K562 (cell line): ENCODE measurements at regions not wholly inside any gene's neighbourhood (a gene's known extent, or its start where the extent isn't known, plus 50 kb on each side); places are given as distances from the start of the nearest gene placed in this dataset.

Experiments
- ATAC-seq: fragments of 200-7000 bp; cut with Tn5 transposase; 3 replicates; pipeline ENCODE4 v1.9.1; 2020; ENCODE audit warnings: moderate library complexity
- BruUV-seq: library from RNA; stranded (reverse); fragments of 400-500 nt; replicated peaks from 2 replicates; lab custom pipeline; 2021; lab: Mats Ljungman, UMichigan
- CTCF ChIA-PET: fragments of 300-600 bp; formaldehyde crosslinking; extraction: SDS; loops from one replicate; lab custom pipeline; 2021; ENCODE audit warnings: low intra/inter-chr PET ratio; lab: Yijun Ruan, JAX
- POLR2A ChIA-PET: fragments of 300-600, 350-650 bp; sonication (Branson Sonifier 250); formaldehyde crosslinking; extraction: SDS; loops from one replicate; lab custom pipeline; 2021; ENCODE audit warnings: antibody characterized with exemption, inconsistent platforms; lab: Yijun Ruan, JAX
- DNase-seq, 4 experiments: peaks; one replicate each; pipeline versions ENCODE4 v3.0.0 to v3.0.0-alpha.2; 2011 to 2018; ENCODE audit warnings: low spot score in 3 of 4, mixed read lengths in 3 of 4; ENCODE audit errors: extremely low read depth in 1 of 4
- FAIRE-seq: peaks from 2 replicates; lab custom pipeline; 2011; peaks lifted over from hg19 to GRCh38; lab: Jason Lieb, UNC
- H2AFZ ChIP-seq: 2 replicates; pipeline ENCODE4 v1.6.0; 2011; ENCODE audit warnings: low read depth, low read length, control low read depth, inconsistent platforms
- H3K27ac ChIP-seq: fragments of 200-600 bp; 3 replicates; pipeline ENCODE4 v1.8.0; 2011; ENCODE audit warnings: low read depth, mild to moderate bottlenecking, control low read depth, inconsistent platforms, low read length, moderate library complexity, mixed read lengths; ENCODE audit errors: extremely low read depth
- H3K27me3 ChIP-seq, 2 experiments: fragments of 300-600 bp in 1 of 2; 2 replicates in 1 of 2; 3 replicates in 1 of 2; pipeline versions ENCODE4 v1.6.0 to v1.8.0; 2011; ENCODE audit warnings: inconsistent platforms in 2 of 2, low read length in 2 of 2, mild to moderate bottlenecking in 1 of 2, mixed read lengths in 1 of 2, moderate library complexity in 1 of 2; ENCODE audit not compliant: control insufficient read depth in 2 of 2, insufficient read depth in 2 of 2
- H3K36me3 ChIP-seq: fragments of 300-600 bp; 3 replicates; pipeline ENCODE4 v1.8.0; 2011; ENCODE audit warnings: mild to moderate bottlenecking, low read length, inconsistent platforms; ENCODE audit not compliant: control insufficient read depth, insufficient read depth
- H3K4me1 ChIP-seq, 2 experiments: fragments of 200-600 bp in 1 of 2; replicated peaks in 1 of 2; 2 replicates in 1 of 2; 3 replicates in 1 of 2; pipeline versions ENCODE4 v1.5.1 to v1.8.0; 2011; ENCODE audit warnings: inconsistent platforms in 2 of 2, low read length in 2 of 2, mild to moderate bottlenecking in 1 of 2, mixed read lengths in 1 of 2, moderate library complexity in 1 of 2; ENCODE audit not compliant: control insufficient read depth in 2 of 2, insufficient read depth in 2 of 2
- H3K4me2 ChIP-seq: 2 replicates; pipeline ENCODE4 v1.6.1; 2011; ENCODE audit warnings: low read length, control low read depth, inconsistent platforms, mixed read lengths; ENCODE audit not compliant: insufficient read depth
- H3K4me3 ChIP-seq: fragments of 200-600 bp; sonication (generic), shearing (Covaris generic); 2 replicates; pipeline ENCODE4 v1.5.1; 2016; ENCODE audit warnings: control low read depth, inconsistent platforms
- H3K79me2 ChIP-seq: fragments of 200-600 bp; 3 replicates; pipeline ENCODE4 v1.8.0; 2011; ENCODE audit warnings: low read length, inconsistent platforms; ENCODE audit not compliant: control insufficient read depth, insufficient read depth
- H3K9ac ChIP-seq, 2 experiments: 2 replicates each; pipeline versions ENCODE4 v1.6.0 to v1.6.1; 2011; ENCODE audit warnings: low read depth in 2 of 2, low read length in 2 of 2, control low read depth in 1 of 2, inconsistent platforms in 1 of 2, mild to moderate bottlenecking in 1 of 2, mixed read lengths in 1 of 2; ENCODE audit not compliant: insufficient read depth in 1 of 2
- H3K9me1 ChIP-seq: one replicate; pipeline ENCODE4 v1.6.0; 2011; ENCODE audit warnings: inconsistent platforms, mild to moderate bottlenecking, low read length, moderate library complexity; ENCODE audit not compliant: control insufficient read depth, insufficient read depth
- H3K9me3 ChIP-seq: replicated peaks from 2 replicates; pipeline ENCODE4 v1.5.1; 2011; ENCODE audit warnings: low read depth, low read length, inconsistent platforms; ENCODE audit not compliant: control insufficient read depth, insufficient read depth
- H4K20me1 ChIP-seq: replicated peaks from 2 replicates; pipeline ENCODE4 v1.6.1; 2011; ENCODE audit warnings: low read length, inconsistent platforms, mixed read lengths; ENCODE audit not compliant: control insufficient read depth, insufficient read depth
- CBFA2T2 ChIP-seq: fragments of 450-650 bp; conservative IDR thresholded peaks from 2 replicates; pipeline ENCODE4 v1.6.1; 2017; ENCODE audit warnings: mild to moderate bottlenecking
- GABPB1 ChIP-seq: sonication (generic); formaldehyde crosslinking; IDR thresholded peaks from 2 replicates; pipeline ENCODE4 v1.8.0; 2022; ENCODE audit warnings: mild to moderate bottlenecking, missing genetic modification reagents
- POLR3A ChIP-seq: IDR thresholded peaks from 2 replicates; pipeline ENCODE4 v1.6.1; 2011; ENCODE audit warnings: borderline replicate concordance, mild to moderate bottlenecking, moderate library complexity; ENCODE audit not compliant: insufficient read length, insufficient read depth; ENCODE audit errors: extremely low read depth
- RBM25 ChIP-seq: fragments of 200-400 bp; formaldehyde crosslinking; IDR thresholded peaks from 2 replicates; pipeline ENCODE4 v1.6.1; 2018; ENCODE audit warnings: low read length, low read depth, moderate library complexity; ENCODE audit not compliant: severe bottlenecking
- SIN3B ChIP-seq: fragments of 450-650 bp; IDR thresholded peaks from 2 replicates; pipeline ENCODE4 v1.6.1; 2017; ENCODE audit warnings: low read depth, mild to moderate bottlenecking, moderate library complexity
- ZBTB12 ChIP-seq: fragments of 250-450 bp; sonication (Bioruptor Pico); IDR thresholded peaks from 2 replicates; pipeline ENCODE4 v1.4.0; 2020
- ZNF197 ChIP-seq: fragments of 200-800 bp; sonication (Bioruptor generic); IDR thresholded peaks from 2 replicates; pipeline ENCODE4 v1.6.1; 2016; ENCODE audit warnings: low read depth, missing genetic modification characterization, missing compliant biosample characterization
- WGBS: fragments of 100-300 bp; shearing (Covaris generic); methylation state at CpG from one replicate; pipeline ENCODE4 v1.1.6; 2016; ENCODE audit warnings: low coverage, mixed read lengths; ENCODE audit not compliant: insufficient coverage; ENCODE audit errors: missing lambda C conversion rate; 5-methylcytosine and 5-hydroxymethylcytosine counted together
- in situ Hi-C: fragments of 300-500 bp; cut with MboI; formaldehyde crosslinking; loops from 4 replicates; pipeline ENCODE4 v1.15.0; 2018; ENCODE audit warnings: inconsistent platforms, mixed read lengths
- intact Hi-C: fragments of 100-400 bp; cut with micrococcal nuclease; formaldehyde crosslinking; loops from 2 replicates; pipeline ENCODE4 v1.14.2; 2022
- TF ChIP-seq, protein P1 (sequence below), 3 experiments: fragments of 200-800 bp in 1 of 3; fragments of 250-450 bp in 1 of 3; fragments of 450-650 bp in 1 of 3; sonication (Bioruptor Pico) in 1 of 3; sonication (Bioruptor generic) in 1 of 3; formaldehyde crosslinking in 1 of 3; IDR thresholded peaks; 2 replicates each; pipeline versions ENCODE4 v1.6.1 to v1.8.0; 2016 to 2022; ENCODE audit warnings: mild to moderate bottlenecking in 2 of 3, missing genetic modification characterization in 2 of 3, missing compliant biosample characterization in 1 of 3, moderate library complexity in 1 of 3

GRCh38 chr3:64853456-64853855 lies 165.7 kb upstream of the ADAMTS9 start:
- Histone ChIP-seq H3K9me3 (no peaks in the 10 kb centered on the region), H3K36me3 (no peaks in the 10 kb centered on the region), H4K20me1 (no peaks in the 10 kb centered on the region), H3K4me1 (no peaks in the 10 kb centered on the region), H3K27ac (no peak overlapping the region), H3K9me1 (no peaks in the 10 kb centered on the region), H3K79me2 (no peaks in the 10 kb centered on the region), H3K27me3 (no peaks in the 10 kb centered on the region; a peak in 1 of 5 replicates), H2AFZ (no peak overlapping the region), H3K4me2 (no peak overlapping the region), H3K9ac (no peak overlapping the region), H3K4me3 (no peak overlapping the region)
- WGBS = 4% methylated on average over 2 of the region's 2 CpGs
- TF ChIP-seq ZBTB12 (no peak), RBM25 (peak; percentile 62), ZNF197 (no peak), SIN3B (no peak), POLR3A (no peak)
- POLR2A ChIA-PET = no interaction called here
- in situ Hi-C loops (no loop called here), intact Hi-C loops (no loop called here)
- CTCF ChIA-PET = no interaction called here
- FAIRE-seq = no peak
- no peak for ATAC-seq
- DNase-seq = no peak
- BruUV-seq = no TSS peak

DNA sequence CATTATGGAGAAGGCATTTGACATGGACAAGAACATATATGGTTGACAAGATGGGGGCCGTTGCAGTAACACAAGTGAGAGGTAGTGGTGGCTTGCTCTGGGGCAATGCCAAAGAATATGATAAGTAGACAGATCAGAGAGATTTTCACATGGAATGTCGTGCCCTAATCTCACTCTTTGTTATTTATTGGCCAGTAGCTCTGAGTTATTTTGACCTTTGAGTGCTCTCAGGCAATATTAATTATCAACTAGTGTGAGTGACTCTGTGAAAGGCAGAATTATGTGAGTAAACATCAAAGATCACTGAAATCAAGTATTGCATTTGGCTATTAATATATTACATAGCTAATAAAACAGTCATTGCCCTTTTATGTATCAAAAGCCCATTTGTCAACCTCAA lies 164.9 kb upstream of the ADAMTS9 start:
- Histone ChIP-seq H3K9ac (no peak overlapping the region), H3K27me3 (no peaks in the 10 kb centered on the region; a peak in 1 of 5 replicates), H3K36me3 (no peaks in the 10 kb centered on the region), H3K4me2 (no peak overlapping the region), H3K9me1 (no peaks in the 10 kb centered on the region), H3K4me3 (no peak overlapping the region), H3K4me1 (no peaks in the 10 kb centered on the region), H3K27ac (no peak overlapping the region), H3K9me3 (no peaks in the 10 kb centered on the region), H4K20me1 (no peaks in the 10 kb centered on the region), H2AFZ (no peak overlapping the region), H3K79me2 (no peaks in the 10 kb centered on the region)
- FAIRE-seq (no peak), DNase-seq (no peak), ATAC-seq (no peak)
- in situ Hi-C loops = no loop called here
- intact Hi-C loops = no loop called here
- 0% methylated on average over 2 of the region's 2 CpGs for WGBS
- no TSS peak for BruUV-seq
- TF ChIP-seq GABPB1 (CRISPR knock-in tag) = no peak
- no peak for TF ChIP-seq CBFA2T2
- TF ChIP-seq, protein P1, sequence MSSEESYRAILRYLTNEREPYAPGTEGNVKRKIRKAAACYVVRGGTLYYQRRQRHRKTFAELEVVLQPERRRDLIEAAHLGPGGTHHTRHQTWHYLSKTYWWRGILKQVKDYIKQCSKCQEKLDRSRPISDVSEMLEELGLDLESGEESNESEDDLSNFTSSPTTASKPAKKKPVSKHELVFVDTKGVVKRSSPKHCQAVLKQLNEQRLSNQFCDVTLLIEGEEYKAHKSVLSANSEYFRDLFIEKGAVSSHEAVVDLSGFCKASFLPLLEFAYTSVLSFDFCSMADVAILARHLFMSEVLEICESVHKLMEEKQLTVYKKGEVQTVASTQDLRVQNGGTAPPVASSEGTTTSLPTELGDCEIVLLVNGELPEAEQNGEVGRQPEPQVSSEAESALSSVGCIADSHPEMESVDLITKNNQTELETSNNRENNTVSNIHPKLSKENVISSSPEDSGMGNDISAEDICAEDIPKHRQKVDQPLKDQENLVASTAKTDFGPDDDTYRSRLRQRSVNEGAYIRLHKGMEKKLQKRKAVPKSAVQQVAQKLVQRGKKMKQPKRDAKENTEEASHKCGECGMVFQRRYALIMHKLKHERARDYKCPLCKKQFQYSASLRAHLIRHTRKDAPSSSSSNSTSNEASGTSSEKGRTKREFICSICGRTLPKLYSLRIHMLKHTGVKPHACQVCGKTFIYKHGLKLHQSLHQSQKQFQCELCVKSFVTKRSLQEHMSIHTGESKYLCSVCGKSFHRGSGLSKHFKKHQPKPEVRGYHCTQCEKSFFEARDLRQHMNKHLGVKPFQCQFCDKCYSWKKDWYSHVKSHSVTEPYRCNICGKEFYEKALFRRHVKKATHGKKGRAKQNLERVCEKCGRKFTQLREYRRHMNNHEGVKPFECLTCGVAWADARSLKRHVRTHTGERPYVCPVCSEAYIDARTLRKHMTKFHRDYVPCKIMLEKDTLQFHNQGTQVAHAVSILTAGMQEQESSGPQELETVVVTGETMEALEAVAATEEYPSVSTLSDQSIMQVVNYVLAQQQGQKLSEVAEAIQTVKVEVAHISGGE (CRISPR knock-in tag; IDR thresholded peaks at IDR 0.05) = peak in 1 of 3 experiments; percentile 69; a peak in 2 of 6 replicates
- CTCF ChIA-PET = no interaction called here
- POLR2A ChIA-PET = interaction anchor here (0.9 kb wide), 1 partner anchor 19 kb away, joined by 3 read pairs; no protein-coding TSS in a partner anchor
